ENCODE measurements at regions not wholly inside any gene's neighbourhood (a gene's known extent, or its start where the extent isn't known, plus 50 kb on each side); places are given as distances from the start of the nearest gene placed in this dataset.

- Histone ChIP-seq H2AFZ (ENCODE audit: low read length) (no peak overlapping the region), H3K9ac (ENCODE audit: low read length) (no peak overlapping the region)
These were observed 57.0 kb upstream of the ZNF644 start for GRCh38 chr1:91078859-91079258.

DNA sequence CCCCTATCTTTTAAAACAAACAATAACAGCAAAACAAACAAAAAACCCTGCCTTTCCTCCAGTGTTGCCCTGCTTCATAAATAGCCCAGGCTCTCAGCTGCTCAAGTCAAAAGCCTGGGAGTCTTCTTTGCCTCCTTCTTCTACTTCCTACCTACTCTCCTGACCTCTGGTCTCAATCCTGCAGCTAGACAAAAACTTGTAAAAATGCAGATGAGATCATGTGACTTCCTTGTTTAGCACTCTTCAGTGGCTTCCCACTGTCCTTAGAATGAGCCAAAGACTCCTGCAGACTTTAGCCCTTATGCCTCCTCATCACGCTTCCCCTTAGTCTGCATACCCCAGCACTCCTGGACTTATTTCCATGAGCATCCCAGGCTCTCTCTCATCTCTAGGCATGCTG lies 55.0 kb upstream of the ZNF644 start:
- no peaks in the 10 kb centered on the region for H3K36me3 ChIP-seq (replicated peaks; ENCODE audit: insufficient read depth, low read length)
- no peaks in the 10 kb centered on the region for H3F3A ChIP-seq (ENCODE audit: insufficient read depth, low read length)
- no peak overlapping the region for H3K27ac ChIP-seq (ENCODE audit: low read length)
- H3K4me3 ChIP-seq (ENCODE audit: low read length) = no peak overlapping the region
- no peak overlapping the region for H3K9ac ChIP-seq (ENCODE audit: low read length)
- no peak overlapping the region for H2AFZ ChIP-seq (ENCODE audit: low read length)
- H4K20me1 ChIP-seq (ENCODE audit: insufficient read depth, low read length) = no peaks in the 10 kb centered on the region
- no peaks in the 10 kb centered on the region for H3K4me1 ChIP-seq (ENCODE audit: low read length)
- H3K9me2 ChIP-seq (replicated peaks; ENCODE audit: insufficient read depth, low read length) = no peaks in the 10 kb centered on the region
- no peaks in the 10 kb centered on the region for H3K27me3 ChIP-seq (replicated peaks; ENCODE audit: insufficient read depth, low read length)
- no peak for DNase-seq
- H3K4me2 ChIP-seq (ENCODE audit: low read depth, low read length) = no peak overlapping the region
- no peak for TF ChIP-seq EZH2 (optimal IDR thresholded peaks at IDR 0.05; ENCODE audit: low read depth, low read length)
- TF ChIP-seq EZH2phosphoT487 (IDR thresholded peaks at IDR 0.05; ENCODE audit: low read length) = no peak
- no peak for TF ChIP-seq CTCF (IDR thresholded peaks at IDR 0.05; ENCODE audit: low read length)
- no peaks in the 10 kb centered on the region for H3K79me2 ChIP-seq (ENCODE audit: low read length)
- no peaks in the 10 kb centered on the region for H3K9me3 ChIP-seq (replicated peaks; ENCODE audit: insufficient read depth, low read length)

More at GRCh38 chr1:91078859-91079258, 57.0 kb upstream of the ZNF644 start:
- no peak for DNase-seq
- Histone ChIP-seq H3K27ac (ENCODE audit: low read length) (no peak overlapping the region), H3K27me3 (replicated peaks; ENCODE audit: insufficient read depth, low read length) (no peaks in the 10 kb centered on the region), H3K4me1 (ENCODE audit: low read length) (no peaks in the 10 kb centered on the region), H3K4me2 (ENCODE audit: low read depth, low read length) (no peak overlapping the region), H3F3A (ENCODE audit: insufficient read depth, low read length) (no peaks in the 10 kb centered on the region), H3K9me3 (replicated peaks; ENCODE audit: insufficient read depth, low read length) (no peaks in the 10 kb centered on the region), H3K9me2 (replicated peaks; ENCODE audit: insufficient read depth, low read length) (no peaks in the 10 kb centered on the region), H4K20me1 (ENCODE audit: insufficient read depth, low read length) (no peaks in the 10 kb centered on the region), H3K36me3 (replicated peaks; ENCODE audit: insufficient read depth, low read length) (no peaks in the 10 kb centered on the region), H3K4me3 (ENCODE audit: low read length) (no peak overlapping the region), H3K79me2 (ENCODE audit: low read length) (no peaks in the 10 kb centered on the region)
- TF ChIP-seq CTCF (IDR thresholded peaks at IDR 0.05; ENCODE audit: low read length) (no peak), EZH2phosphoT487 (IDR thresholded peaks at IDR 0.05; ENCODE audit: low read length) (no peak), EZH2 (optimal IDR thresholded peaks at IDR 0.05; ENCODE audit: low read depth, low read length) (no peak)

GRCh38 chr1:91075233-91076135 lies 53.6 kb upstream of the ZNF644 start:
- no peak for DNase-seq
- no peak overlapping the region for H3K4me3 ChIP-seq (ENCODE audit: low read length)
- H3K27me3 ChIP-seq (replicated peaks; ENCODE audit: insufficient read depth, low read length) = no peaks in the 10 kb centered on the region
- no peaks in the 10 kb centered on the region for H3K79me2 ChIP-seq (ENCODE audit: low read length)
- H4K20me1 ChIP-seq (ENCODE audit: insufficient read depth, low read length) = no peaks in the 10 kb centered on the region
- no peak overlapping the region for H2AFZ ChIP-seq (ENCODE audit: low read length)
- no peaks in the 10 kb centered on the region for H3K9me2 ChIP-seq (replicated peaks; ENCODE audit: insufficient read depth, low read length)
- H3F3A ChIP-seq (ENCODE audit: insufficient read depth, low read length) = no peaks in the 10 kb centered on the region
- no peaks in the 10 kb centered on the region for H3K9me3 ChIP-seq (replicated peaks; ENCODE audit: insufficient read depth, low read length)
- H3K36me3 ChIP-seq (replicated peaks; ENCODE audit: insufficient read depth, low read length) = no peaks in the 10 kb centered on the region
- TF ChIP-seq EZH2phosphoT487 (IDR thresholded peaks at IDR 0.05; ENCODE audit: low read length) (no peak), CTCF (IDR thresholded peaks at IDR 0.05; ENCODE audit: low read length) (no peak), EZH2 (optimal IDR thresholded peaks at IDR 0.05; ENCODE audit: low read depth, low read length) (no peak)
- H3K4me1 ChIP-seq (ENCODE audit: low read length) = no peaks in the 10 kb centered on the region
- H3K9ac ChIP-seq (ENCODE audit: low read length) = no peak overlapping the region
- no peak overlapping the region for H3K27ac ChIP-seq (ENCODE audit: low read length)
- H3K4me2 ChIP-seq (ENCODE audit: low read depth, low read length) = no peak overlapping the region

All from MM.1S (cell line).